Activated naive CD8-positive, alpha-beta T cell treated with anti-CD3 and anti-CD28 coated beads, Interleukin-2, amount 50 U/mL, for 24 hours (primary cell): ENCODE measurements at regions not wholly inside any gene's neighbourhood (a gene's known extent, or its start where the extent isn't known, plus 50 kb on each side); places are given as distances from the start of the nearest gene placed in this dataset.
"Not testable (repeated sequence)": the region's sequence is repeated elsewhere in the genome, so short reads cannot be mapped to it uniquely, and the experiment has no call there.

Experiments
- ATAC-seq: fragments of 150-1000 bp; cut with Tn5 transposase; one replicate; pipeline ENCODE4 v1.10.0; 2021
- DNase-seq: peaks from one replicate; pipeline ENCODE4 v3.0.0; 2021
- H3K27ac Mint-ChIP-seq: one replicate; pipeline ENCODE4 v1.8.0; 2021; ENCODE audit warnings: mild to moderate bottlenecking, mixed read lengths
- H3K27me3 Mint-ChIP-seq: one replicate; pipeline ENCODE4 v1.8.0; 2021; ENCODE audit warnings: mixed read lengths
- H3K36me3 Mint-ChIP-seq: one replicate; pipeline ENCODE4 v1.8.0; 2021; ENCODE audit warnings: low read depth, mixed read lengths
- H3K4me1 Mint-ChIP-seq: one replicate; pipeline ENCODE4 v1.8.0; 2021; ENCODE audit warnings: mixed read lengths
- H3K4me3 Mint-ChIP-seq: one replicate; pipeline ENCODE4 v1.8.0; 2021; ENCODE audit warnings: mild to moderate bottlenecking, moderate library complexity, mixed read lengths
- H3K9me3 Mint-ChIP-seq: one replicate; pipeline ENCODE4 v1.8.0; 2021; ENCODE audit warnings: mixed read lengths

GRCh38 chr1:228611707-228612106 is 123.6 kb upstream of the RHOU start:
- not testable (repeated sequence) for H3K4me3 Mint-ChIP-seq, H3K27ac Mint-ChIP-seq, ATAC-seq, H3K9me3 Mint-ChIP-seq, H3K27me3 Mint-ChIP-seq, H3K36me3 Mint-ChIP-seq, DNase-seq, H3K4me1 Mint-ChIP-seq

- not testable (repeated sequence) for H3K27ac Mint-ChIP-seq, H3K4me3 Mint-ChIP-seq, ATAC-seq, H3K36me3 Mint-ChIP-seq, H3K27me3 Mint-ChIP-seq, H3K9me3 Mint-ChIP-seq, H3K4me1 Mint-ChIP-seq, DNase-seq
These were observed 113.1 kb upstream of the RHOU start for GRCh38 chr1:228622002-228622716.

- not testable (repeated sequence) for ATAC-seq, H3K4me3 Mint-ChIP-seq, H3K36me3 Mint-ChIP-seq, H3K4me1 Mint-ChIP-seq, H3K27ac Mint-ChIP-seq, H3K27me3 Mint-ChIP-seq, H3K9me3 Mint-ChIP-seq, DNase-seq
These were observed 108.8 kb upstream of the RHOU start for GRCh38 chr1:228626481-228626880.

- not testable (repeated sequence) for ATAC-seq, H3K4me1 Mint-ChIP-seq, H3K27ac Mint-ChIP-seq, H3K27me3 Mint-ChIP-seq, H3K9me3 Mint-ChIP-seq, H3K4me3 Mint-ChIP-seq, H3K36me3 Mint-ChIP-seq
- peak; percentile 52 for DNase-seq
These were observed 102.4 kb upstream of the RHOU start for GRCh38 chr1:228632858-228633257.

- H3K9me3 Mint-ChIP-seq, H3K36me3 Mint-ChIP-seq, ATAC-seq, H3K27me3 Mint-ChIP-seq, H3K4me3 Mint-ChIP-seq, H3K27ac Mint-ChIP-seq, H3K4me1 Mint-ChIP-seq: not testable (repeated sequence)
- DNase-seq, result peak; percentile 38
These were observed 100.0 kb upstream of the RHOU start for GRCh38 chr1:228635304-228635703.

- H3K27ac Mint-ChIP-seq, H3K9me3 Mint-ChIP-seq: not testable (repeated sequence)
These were observed 97.8 kb upstream of the RHOU start for GRCh38 chr1:228637529-228637928.

GRCh38 chr1:228646717-228647522 is 88.4 kb upstream of the RHOU start:
- no peaks in the 10 kb centered on the region for H3K9me3 Mint-ChIP-seq
- peak; percentile 75 for ATAC-seq
- H3K4me1 Mint-ChIP-seq, result peaks cover 30% of the 10 kb centered on the region
- H3K27ac Mint-ChIP-seq, result peak overlapping the region; percentile 83
- no peaks in the 10 kb centered on the region for H3K36me3 Mint-ChIP-seq
- DNase-seq, result peak; percentile 43
- H3K27me3 Mint-ChIP-seq, result peaks cover 51% of the 10 kb centered on the region
- H3K4me3 Mint-ChIP-seq, result peak overlapping the region; percentile 88

More at GRCh38 chr1:228637529-228637928, 97.8 kb upstream of the RHOU start:
- ATAC-seq, H3K27me3 Mint-ChIP-seq, H3K36me3 Mint-ChIP-seq, H3K4me3 Mint-ChIP-seq, H3K4me1 Mint-ChIP-seq: not testable (repeated sequence)
- DNase-seq, result peak; percentile 10

- Mint-ChIP-seq H3K27me3 (peaks cover 56% of the 10 kb centered on the region), H3K27ac (peak overlapping the region; percentile 16), H3K4me1 (peaks cover 30% of the 10 kb centered on the region), H3K9me3 (no peaks in the 10 kb centered on the region), H3K4me3 (peak overlapping the region; percentile 88), H3K36me3 (no peaks in the 10 kb centered on the region)
- ATAC-seq, result peak; percentile 48
- DNase-seq, result peak; percentile 27
These were observed 87.5 kb upstream of the RHOU start for GRCh38 chr1:228647523-228648444.

- H3K4me3 Mint-ChIP-seq, result peak overlapping the region; percentile 88
- no peaks in the 10 kb centered on the region for H3K36me3 Mint-ChIP-seq
- peaks cover 63% of the 10 kb centered on the region for H3K27me3 Mint-ChIP-seq
- no peak for ATAC-seq
- H3K9me3 Mint-ChIP-seq, result no peaks in the 10 kb centered on the region
- DNase-seq, result no peak
- peak overlapping the region; percentile 12 for H3K27ac Mint-ChIP-seq
- H3K4me1 Mint-ChIP-seq, result peaks cover 30% of the 10 kb centered on the region
These were observed 86.5 kb upstream of the RHOU start for GRCh38 chr1:228648647-228649383.

GRCh38 chr1:228650141-228650540 is 85.1 kb upstream of the RHOU start:
- H3K36me3 Mint-ChIP-seq, result no peaks in the 10 kb centered on the region
- H3K27ac Mint-ChIP-seq, result no peak overlapping the region
- no peak overlapping the region for H3K4me3 Mint-ChIP-seq
- H3K4me1 Mint-ChIP-seq, result peaks cover 30% of the 10 kb centered on the region
- ATAC-seq (no peak), DNase-seq (peak; percentile 12)
- peaks cover 72% of the 10 kb centered on the region for H3K27me3 Mint-ChIP-seq
- H3K9me3 Mint-ChIP-seq, result no peaks in the 10 kb centered on the region

GRCh38 chr1:228650946-228651345 is 84.3 kb upstream of the RHOU start:
- no peaks in the 10 kb centered on the region for H3K36me3 Mint-ChIP-seq
- no peak overlapping the region for H3K27ac Mint-ChIP-seq
- no peak for DNase-seq
- H3K9me3 Mint-ChIP-seq, result no peaks in the 10 kb centered on the region
- peaks cover 79% of the 10 kb centered on the region for H3K27me3 Mint-ChIP-seq
- no peak for ATAC-seq
- H3K4me1 Mint-ChIP-seq, result peaks cover 30% of the 10 kb centered on the region
- no peak overlapping the region for H3K4me3 Mint-ChIP-seq

GRCh38 chr1:228652116-228652515 is 83.2 kb upstream of the RHOU start:
- no peak for ATAC-seq
- no peaks in the 10 kb centered on the region for H3K9me3 Mint-ChIP-seq
- H3K4me3 Mint-ChIP-seq, result no peak overlapping the region
- no peak for DNase-seq
- no peak overlapping the region for H3K27ac Mint-ChIP-seq
- peaks cover 25% of the 10 kb centered on the region for H3K4me1 Mint-ChIP-seq
- H3K36me3 Mint-ChIP-seq, result no peaks in the 10 kb centered on the region
- H3K27me3 Mint-ChIP-seq, result peaks cover 80% of the 10 kb centered on the region

- not testable (repeated sequence) for DNase-seq, H3K4me3 Mint-ChIP-seq, ATAC-seq, H3K9me3 Mint-ChIP-seq, H3K27ac Mint-ChIP-seq, H3K36me3 Mint-ChIP-seq
- H3K4me1 Mint-ChIP-seq, result peaks cover 16% of the 10 kb centered on the region
- H3K27me3 Mint-ChIP-seq, result peaks cover 78% of the 10 kb centered on the region
These were observed 82.2 kb upstream of the RHOU start for GRCh38 chr1:228653057-228653456.

GRCh38 chr1:228653748-228654147 is 81.5 kb upstream of the RHOU start:
- Mint-ChIP-seq H3K9me3 (no peaks in the 10 kb centered on the region), H3K27ac (no peak overlapping the region), H3K36me3 (no peaks in the 10 kb centered on the region), H3K4me1 (peaks cover 9% of the 10 kb centered on the region), H3K27me3 (peaks cover 76% of the 10 kb centered on the region), H3K4me3 (no peak overlapping the region)
- no peak for ATAC-seq
- DNase-seq, result no peak
